PC-9 (cell line): ENCODE measurements at regions not wholly inside any gene's neighbourhood (a gene's known extent, or its start where the extent isn't known, plus 50 kb on each side); places are given as distances from the start of the nearest gene placed in this dataset.
"Not testable (repeated sequence)": the region's sequence is repeated elsewhere in the genome, so short reads cannot be mapped to it uniquely, and the experiment has no call there.

Source experiments
- BruUV-seq: library from RNA; stranded (reverse); fragments of 400-500 nt; replicated peaks from 2 replicates; lab custom pipeline; 2021; lab: Mats Ljungman, UMichigan
- CTCF ChIA-PET: fragments of 300-600 bp; sonication (Branson Sonifier 250); formaldehyde crosslinking; loops from one replicate; lab custom pipeline; 2022; ENCODE audit warnings: antibody characterized with exemption; lab: Charles Lee
- POLR2A ChIA-PET: fragments of 300-600 bp; sonication (Branson Sonifier 250); formaldehyde crosslinking; loops from one replicate; lab custom pipeline; 2022; ENCODE audit warnings: antibody characterized with exemption; ENCODE audit not compliant: unreplicated experiment; lab: Charles Lee
- DNase-seq, 2 experiments: peaks; one replicate each; pipeline versions ENCODE4 v3.0.0 to v3.0.0-alpha.2; 2015 to 2022; ENCODE audit warnings: mixed read lengths in 1 of 2
- H2AFZ ChIP-seq: fragments of 200-600 bp; sonication (generic); 2 replicates; pipeline ENCODE4 v1.8.1; 2017; ENCODE audit warnings: antibody characterized with exemption
- H3F3A ChIP-seq: fragments of 200-600 bp; sonication (generic); 2 replicates; pipeline ENCODE4 v1.8.1; 2017; ENCODE audit warnings: antibody characterized with exemption, mild to moderate bottlenecking, low read depth; ENCODE audit not compliant: insufficient read depth
- H3K27ac ChIP-seq: fragments of 200-600 bp; sonication (generic); 2 replicates; pipeline ENCODE4 v1.6.1; 2016; ENCODE audit warnings: mixed run types
- H3K27me3 ChIP-seq: fragments of 200-600 bp; sonication (generic); 2 replicates; pipeline ENCODE4 v1.6.1; 2016; ENCODE audit warnings: low read depth, mixed run types; ENCODE audit not compliant: insufficient read depth
- H3K36me3 ChIP-seq: fragments of 200-600 bp; sonication (generic); 2 replicates; pipeline ENCODE4 v1.6.1; 2016; ENCODE audit warnings: low read depth, mixed run types
- H3K4me1 ChIP-seq: fragments of 200-600 bp; sonication (generic); replicated peaks from 2 replicates; pipeline ENCODE4 v1.6.1; 2016; ENCODE audit warnings: mixed run types; ENCODE audit not compliant: insufficient read depth
- H3K4me2 ChIP-seq: fragments of 200-600 bp; sonication (generic); 2 replicates; pipeline ENCODE4 v1.6.1; 2017; ENCODE audit warnings: mixed run types
- H3K4me3 ChIP-seq: fragments of 200-600 bp; sonication (generic); 2 replicates; pipeline ENCODE4 v1.6.1; 2016; ENCODE audit warnings: mixed run types
- H3K79me2 ChIP-seq: fragments of 200-600 bp; sonication (generic); 2 replicates; pipeline ENCODE4 v1.6.1; 2017; ENCODE audit warnings: low read depth, mixed run types
- H3K9me2 ChIP-seq: fragments of 200-600 bp; sonication (generic); 2 replicates; pipeline ENCODE4 v1.8.1; 2017; ENCODE audit warnings: mild to moderate bottlenecking; ENCODE audit not compliant: insufficient read depth
- H3K9me3 ChIP-seq: fragments of 200-600 bp; sonication (generic); 2 replicates; pipeline ENCODE4 v1.8.1; 2016; ENCODE audit warnings: low read depth; ENCODE audit not compliant: insufficient read depth
- H4K20me1 ChIP-seq: fragments of 200-600 bp; sonication (generic); 2 replicates; pipeline ENCODE4 v1.8.1; 2017; ENCODE audit not compliant: insufficient read depth
- EZH2 ChIP-seq: fragments of 200-600 bp; sonication (generic); IDR thresholded peaks from 2 replicates; pipeline ENCODE4 v1.8.0; 2017; ENCODE audit warnings: antibody characterized with exemption, low read depth
- intact Hi-C: fragments of 100-400 bp; cut with micrococcal nuclease; formaldehyde crosslinking; loops from one replicate; pipeline ENCODE4 v1.10.0; 2022; ENCODE audit not compliant: unreplicated experiment
- TF ChIP-seq, protein P1 (sequence below): fragments of 200-600 bp; sonication (generic); conservative IDR thresholded peaks from 2 replicates; pipeline ENCODE4 v1.6.1; 2017; ENCODE audit warnings: mixed run types, antibody characterized with exemption, mild to moderate bottlenecking, moderate library complexity

DNA sequence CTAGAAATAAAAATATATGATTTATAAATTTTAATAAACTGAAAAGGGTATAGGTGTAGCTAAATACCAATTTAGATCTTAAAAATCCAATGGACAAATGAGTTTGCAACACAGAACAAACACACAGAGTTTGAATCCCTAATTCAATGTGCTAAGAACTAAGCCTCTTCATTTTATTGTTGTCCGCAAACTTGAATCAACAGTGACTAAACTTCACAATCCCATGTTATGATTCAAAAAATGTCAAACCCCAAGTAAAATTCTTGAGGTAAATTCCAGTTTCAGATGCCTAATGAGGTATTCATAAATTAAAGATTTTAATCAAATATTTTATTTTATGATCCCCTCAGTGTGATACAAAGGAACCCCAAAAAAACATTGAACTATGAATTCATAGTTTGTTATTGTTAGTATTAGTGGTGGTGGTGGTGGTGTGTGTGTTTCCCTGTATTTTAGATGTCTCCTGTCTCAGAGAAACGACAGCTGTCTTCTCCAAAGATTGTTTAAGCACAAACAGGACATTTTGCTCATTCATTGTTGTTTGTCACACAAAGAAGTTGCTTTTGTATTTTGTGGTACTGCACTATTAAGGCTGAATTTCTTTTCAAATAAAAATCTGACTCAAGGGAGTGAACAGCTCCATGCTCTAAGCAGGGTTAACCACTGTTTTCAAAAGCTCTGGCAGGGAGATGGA is 259.8 kb downstream of the OSR1 start:
- H3K4me1 ChIP-seq = 0 out of 2 replicates have a peak, but pooled peaks cover 6% of the 10 kb centered on the region

DNA sequence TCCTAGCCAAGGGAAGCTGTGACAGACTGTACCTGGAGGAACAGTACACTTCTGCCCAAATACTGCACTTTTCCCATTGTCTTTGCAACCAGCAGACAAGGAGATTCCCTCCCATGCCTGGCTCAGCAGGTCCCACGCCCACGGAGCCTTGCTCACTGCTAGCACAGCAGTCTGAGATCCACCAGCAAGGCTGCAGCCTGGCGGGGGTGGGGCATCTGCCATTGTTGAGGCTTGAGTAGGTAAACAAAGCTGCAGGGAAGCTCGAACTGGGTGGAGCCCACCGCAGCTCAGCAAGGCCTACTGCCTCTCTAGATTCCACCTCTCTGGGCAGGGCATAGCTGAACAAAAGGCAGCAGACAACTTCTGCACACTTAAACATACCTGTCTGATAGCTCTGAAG is 268.9 kb downstream of the OSR1 start:
- H3K9me3 ChIP-seq, intact Hi-C loops, BruUV-seq, CTCF ChIA-PET, H3K4me3 ChIP-seq, H2AFZ ChIP-seq, H3K27ac ChIP-seq, POLR2A ChIA-PET, H3K4me2 ChIP-seq, H3K36me3 ChIP-seq, H4K20me1 ChIP-seq, H3K79me2 ChIP-seq, H3F3A ChIP-seq, H3K27me3 ChIP-seq, H3K9me2 ChIP-seq, H3K4me1 ChIP-seq: not testable (repeated sequence)
- DNase-seq = peak in 1 of 2 experiments; percentile 46

More for the DNA sequence above, 259.8 kb downstream of the OSR1 start:
- no peak for DNase-seq
- no TSS peak for BruUV-seq
- no peaks in the 10 kb centered on the region for H3K36me3 ChIP-seq
- no peak overlapping the region for H3K4me2 ChIP-seq
- intact Hi-C loops = no loop called here
- H2AFZ ChIP-seq = no peak overlapping the region
- H3F3A ChIP-seq = no peaks in the 10 kb centered on the region
- POLR2A ChIA-PET = no interaction called here
- no peak overlapping the region for H3K4me3 ChIP-seq
- H3K9me2 ChIP-seq = no peaks in the 10 kb centered on the region
- H4K20me1 ChIP-seq = no peaks in the 10 kb centered on the region
- no peaks in the 10 kb centered on the region for H3K79me2 ChIP-seq
- no peaks in the 10 kb centered on the region for H3K27me3 ChIP-seq
- no peak for TF ChIP-seq EZH2
- TF ChIP-seq, protein P1, sequence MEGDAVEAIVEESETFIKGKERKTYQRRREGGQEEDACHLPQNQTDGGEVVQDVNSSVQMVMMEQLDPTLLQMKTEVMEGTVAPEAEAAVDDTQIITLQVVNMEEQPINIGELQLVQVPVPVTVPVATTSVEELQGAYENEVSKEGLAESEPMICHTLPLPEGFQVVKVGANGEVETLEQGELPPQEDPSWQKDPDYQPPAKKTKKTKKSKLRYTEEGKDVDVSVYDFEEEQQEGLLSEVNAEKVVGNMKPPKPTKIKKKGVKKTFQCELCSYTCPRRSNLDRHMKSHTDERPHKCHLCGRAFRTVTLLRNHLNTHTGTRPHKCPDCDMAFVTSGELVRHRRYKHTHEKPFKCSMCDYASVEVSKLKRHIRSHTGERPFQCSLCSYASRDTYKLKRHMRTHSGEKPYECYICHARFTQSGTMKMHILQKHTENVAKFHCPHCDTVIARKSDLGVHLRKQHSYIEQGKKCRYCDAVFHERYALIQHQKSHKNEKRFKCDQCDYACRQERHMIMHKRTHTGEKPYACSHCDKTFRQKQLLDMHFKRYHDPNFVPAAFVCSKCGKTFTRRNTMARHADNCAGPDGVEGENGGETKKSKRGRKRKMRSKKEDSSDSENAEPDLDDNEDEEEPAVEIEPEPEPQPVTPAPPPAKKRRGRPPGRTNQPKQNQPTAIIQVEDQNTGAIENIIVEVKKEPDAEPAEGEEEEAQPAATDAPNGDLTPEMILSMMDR = no peak
- no peak overlapping the region for H3K27ac ChIP-seq
- H3K9me3 ChIP-seq = no peaks in the 10 kb centered on the region
- CTCF ChIA-PET = no interaction called here

DNA sequence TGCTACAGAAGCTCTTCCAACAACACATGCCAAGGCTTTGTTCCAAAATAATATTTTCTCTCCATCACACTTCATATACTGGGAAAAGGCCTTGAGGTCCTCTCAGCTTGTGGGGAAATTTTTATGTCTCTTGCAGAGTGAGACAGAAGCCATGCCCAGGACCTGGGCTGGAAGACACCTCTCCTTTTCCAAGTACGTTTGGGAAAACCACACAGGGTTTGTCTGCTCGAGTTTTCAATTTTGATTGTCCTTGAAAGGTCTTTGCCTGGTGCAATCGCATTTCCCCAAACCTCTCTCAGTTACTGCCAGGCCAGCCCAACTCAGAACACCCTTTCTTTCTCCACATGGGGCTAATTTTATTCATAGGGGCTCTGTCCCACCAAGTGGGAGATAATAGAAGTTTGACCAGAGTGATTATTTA is 272.2 kb downstream of the OSR1 start:
- H4K20me1 ChIP-seq = no peaks in the 10 kb centered on the region
- H3K4me2 ChIP-seq = no peak overlapping the region
- no peaks in the 10 kb centered on the region for H3K4me1 ChIP-seq
- no TSS peak for BruUV-seq
- POLR2A ChIA-PET = no interaction called here
- no peak overlapping the region for H3K4me3 ChIP-seq
- H2AFZ ChIP-seq = no peak overlapping the region
- no peaks in the 10 kb centered on the region for H3K79me2 ChIP-seq
- no peak overlapping the region for H3K27ac ChIP-seq
- no peaks in the 10 kb centered on the region for H3F3A ChIP-seq
- H3K9me2 ChIP-seq = no peaks in the 10 kb centered on the region
- DNase-seq = no peak
- CTCF ChIA-PET = no interaction called here
- H3K9me3 ChIP-seq = 0 out of 2 replicates have a peak, but pooled peaks cover 4% of the 10 kb centered on the region
- TF ChIP-seq, protein P1 = no peak
- no peak for TF ChIP-seq EZH2
- no peaks in the 10 kb centered on the region for H3K27me3 ChIP-seq
- H3K36me3 ChIP-seq = no peaks in the 10 kb centered on the region
- intact Hi-C loops = no loop called here

DNA sequence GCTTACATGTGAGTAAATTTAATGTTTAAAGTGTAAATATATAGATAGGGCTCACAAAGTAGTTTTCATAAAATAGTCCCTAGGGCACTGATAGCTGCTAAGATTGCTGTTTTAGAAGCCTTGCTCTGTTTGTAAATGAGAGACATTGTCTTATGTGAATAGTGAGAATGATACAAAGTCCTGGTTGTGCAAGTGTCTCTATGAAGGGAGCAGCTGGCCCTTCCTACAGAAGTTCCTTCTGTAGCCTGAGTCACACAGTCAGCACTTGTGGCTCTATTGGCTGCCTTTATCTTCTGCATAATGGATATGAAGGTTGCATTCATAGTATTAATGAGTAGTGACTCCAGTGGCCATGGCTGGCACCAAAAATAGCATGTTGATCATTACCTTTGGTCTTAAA is 279.7 kb downstream of the OSR1 start:
- Histone ChIP-seq H3K4me2 (no peak overlapping the region), H3K9me3 (peaks cover 4% of the 10 kb centered on the region; the same call in 1 of the 2 replicates), H3K36me3 (no peaks in the 10 kb centered on the region), H3K9me2 (no peaks in the 10 kb centered on the region), H3F3A (no peaks in the 10 kb centered on the region), H3K79me2 (no peaks in the 10 kb centered on the region), H3K4me1 (peaks cover 14% of the 10 kb centered on the region), H3K4me3 (no peak overlapping the region), H3K27ac (no peak overlapping the region), H3K27me3 (no peaks in the 10 kb centered on the region), H4K20me1 (no peaks in the 10 kb centered on the region), H2AFZ (no peak overlapping the region)
- no peak for DNase-seq
- no TSS peak for BruUV-seq
- ChIA-PET POLR2A (no interaction called here), CTCF (no interaction called here)
- TF ChIP-seq, protein P1 = no peak
- TF ChIP-seq EZH2 = no peak
- intact Hi-C loops = loop anchor here (10.0 kb wide), 1 partner anchor 266 kb away; no protein-coding TSS in a partner anchor
